H1 (cell line): ENCODE measurements at regions not wholly inside any gene's neighbourhood (a gene's known extent, or its start where the extent isn't known, plus 50 kb on each side); places are given as distances from the start of the nearest gene placed in this dataset.

ENCODE experiments used
- CHD2 ChIP-seq: IDR thresholded peaks from 2 replicates; pipeline ENCODE4 v1.6.1; 2012; ENCODE audit warnings: low read length, improper control_type of control experiment
- CREB1 ChIP-seq: IDR thresholded peaks from 2 replicates; pipeline ENCODE4 v1.6.1; 2012; ENCODE audit warnings: inconsistent platforms
- CTBP2 ChIP-seq: IDR thresholded peaks from 2 replicates; pipeline ENCODE4 v1.7.0; 2011; ENCODE audit warnings: borderline replicate concordance, mild to moderate bottlenecking, moderate library complexity, mixed read lengths, low read length; ENCODE audit not compliant: insufficient read depth, insufficient read length
- MAFK ChIP-seq: IDR thresholded peaks from 2 replicates; pipeline ENCODE4 v1.6.1; 2012; ENCODE audit warnings: low read depth, mild to moderate bottlenecking, improper control_type of control experiment, low read length
- RXRA ChIP-seq: IDR thresholded peaks from 2 replicates; pipeline ENCODE4 v1.6.1; 2011; ENCODE audit warnings: low read depth, mild to moderate bottlenecking, low read length, moderate library complexity; ENCODE audit not compliant: insufficient read depth
- TF ChIP-seq, protein P1 (sequence below): IDR thresholded peaks from 2 replicates; pipeline ENCODE4 v1.6.1; 2012; ENCODE audit warnings: low read length, inconsistent platforms
- TF ChIP-seq, protein P2 (sequence below): IDR thresholded peaks from 2 replicates; pipeline ENCODE4 v1.6.1; 2012; ENCODE audit warnings: inconsistent platforms
- TF ChIP-seq, protein P3 (sequence below), 3 experiments: IDR thresholded peaks; 1 replicate in 2 of 3; 2 replicates in 1 of 3; pipeline versions ENCODE4 v1.5.1 to v1.6.1; 2011; ENCODE audit warnings: low read length in 3 of 3, mild to moderate bottlenecking in 3 of 3, inconsistent platforms in 2 of 3, low read depth in 1 of 3, moderate library complexity in 1 of 3; ENCODE audit not compliant: insufficient read depth in 1 of 3; ENCODE audit errors: control extremely low read depth in 1 of 3

DNA sequence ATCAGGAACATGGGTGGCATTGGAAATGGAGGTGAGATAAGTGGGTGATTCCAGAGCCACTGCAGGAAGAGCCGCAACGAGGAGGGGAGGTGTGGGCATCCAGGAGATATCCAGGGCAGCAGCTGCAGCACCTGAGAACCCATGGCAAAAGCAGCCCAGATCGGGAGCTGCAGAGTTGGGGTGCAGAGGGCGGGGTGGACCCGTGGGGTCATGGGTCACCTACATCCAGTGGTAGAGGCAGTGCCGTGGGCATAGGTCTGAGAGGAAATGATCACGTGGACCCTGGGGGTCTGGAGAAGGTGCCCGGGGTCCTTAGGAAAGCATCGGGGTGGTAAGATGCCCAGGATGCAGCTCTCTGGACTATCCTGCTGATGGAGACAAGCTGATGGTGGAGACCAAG, 530.0 kb downstream of the GLRX3 start:
- TF ChIP-seq, protein P1, sequence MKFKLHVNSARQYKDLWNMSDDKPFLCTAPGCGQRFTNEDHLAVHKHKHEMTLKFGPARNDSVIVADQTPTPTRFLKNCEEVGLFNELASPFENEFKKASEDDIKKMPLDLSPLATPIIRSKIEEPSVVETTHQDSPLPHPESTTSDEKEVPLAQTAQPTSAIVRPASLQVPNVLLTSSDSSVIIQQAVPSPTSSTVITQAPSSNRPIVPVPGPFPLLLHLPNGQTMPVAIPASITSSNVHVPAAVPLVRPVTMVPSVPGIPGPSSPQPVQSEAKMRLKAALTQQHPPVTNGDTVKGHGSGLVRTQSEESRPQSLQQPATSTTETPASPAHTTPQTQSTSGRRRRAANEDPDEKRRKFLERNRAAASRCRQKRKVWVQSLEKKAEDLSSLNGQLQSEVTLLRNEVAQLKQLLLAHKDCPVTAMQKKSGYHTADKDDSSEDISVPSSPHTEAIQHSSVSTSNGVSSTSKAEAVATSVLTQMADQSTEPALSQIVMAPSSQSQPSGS: no peak
- TF ChIP-seq CTBP2 (no peak), RXRA (no peak), CREB1 (no peak), CHD2 (no peak), MAFK (no peak)
- TF ChIP-seq, protein P2, sequence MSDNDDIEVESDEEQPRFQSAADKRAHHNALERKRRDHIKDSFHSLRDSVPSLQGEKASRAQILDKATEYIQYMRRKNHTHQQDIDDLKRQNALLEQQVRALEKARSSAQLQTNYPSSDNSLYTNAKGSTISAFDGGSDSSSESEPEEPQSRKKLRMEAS: no peak
- TF ChIP-seq, protein P3, sequence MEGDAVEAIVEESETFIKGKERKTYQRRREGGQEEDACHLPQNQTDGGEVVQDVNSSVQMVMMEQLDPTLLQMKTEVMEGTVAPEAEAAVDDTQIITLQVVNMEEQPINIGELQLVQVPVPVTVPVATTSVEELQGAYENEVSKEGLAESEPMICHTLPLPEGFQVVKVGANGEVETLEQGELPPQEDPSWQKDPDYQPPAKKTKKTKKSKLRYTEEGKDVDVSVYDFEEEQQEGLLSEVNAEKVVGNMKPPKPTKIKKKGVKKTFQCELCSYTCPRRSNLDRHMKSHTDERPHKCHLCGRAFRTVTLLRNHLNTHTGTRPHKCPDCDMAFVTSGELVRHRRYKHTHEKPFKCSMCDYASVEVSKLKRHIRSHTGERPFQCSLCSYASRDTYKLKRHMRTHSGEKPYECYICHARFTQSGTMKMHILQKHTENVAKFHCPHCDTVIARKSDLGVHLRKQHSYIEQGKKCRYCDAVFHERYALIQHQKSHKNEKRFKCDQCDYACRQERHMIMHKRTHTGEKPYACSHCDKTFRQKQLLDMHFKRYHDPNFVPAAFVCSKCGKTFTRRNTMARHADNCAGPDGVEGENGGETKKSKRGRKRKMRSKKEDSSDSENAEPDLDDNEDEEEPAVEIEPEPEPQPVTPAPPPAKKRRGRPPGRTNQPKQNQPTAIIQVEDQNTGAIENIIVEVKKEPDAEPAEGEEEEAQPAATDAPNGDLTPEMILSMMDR (IDR thresholded peaks at IDR 0.05; ENCODE audit: control extremely low read depth in 1 of 3, insufficient read depth in 1 of 3, low read depth in 1 of 3, low read length in 3 of 3): no peak
